ENCODE measurements at regions not wholly inside any gene's neighbourhood (a gene's known extent, or its start where the extent isn't known, plus 50 kb on each side); places are given as distances from the start of the nearest gene placed in this dataset.

DNA sequence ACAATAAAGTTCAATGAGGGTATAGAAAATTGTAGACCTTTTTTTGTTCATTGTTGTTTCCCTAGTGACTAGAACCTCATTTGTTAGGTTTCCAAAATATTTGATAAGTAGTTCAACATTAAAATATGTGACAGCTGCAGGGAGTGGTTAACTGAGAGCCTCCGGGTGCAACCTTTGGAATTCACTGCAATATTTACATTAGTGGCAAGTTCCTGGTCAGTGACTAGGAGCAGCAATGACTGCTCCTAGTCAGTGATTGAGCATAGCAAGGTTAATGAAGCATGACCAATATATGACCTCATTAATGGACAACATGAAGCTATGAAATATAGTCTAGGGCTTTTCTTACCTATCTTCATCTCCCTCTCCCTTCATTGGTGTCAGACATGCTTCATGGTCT lies 65.8 kb upstream of the FAM47A start:
- Histone ChIP-seq H3K4me2 (no peak overlapping the region), H2AFZ (no peak overlapping the region), H4K20me1 (replicated peaks; ENCODE audit: insufficient read depth) (no peaks in the 10 kb centered on the region), H3K4me3 (no peak overlapping the region), H3F3A (replicated peaks; ENCODE audit: low read depth) (no peaks in the 10 kb centered on the region), H3K27ac (ENCODE audit: low read depth) (no peak overlapping the region), H3K27me3 (ENCODE audit: insufficient read depth) (no peaks in the 10 kb centered on the region), H3K79me2 (replicated peaks; ENCODE audit: insufficient read depth) (no peaks in the 10 kb centered on the region), H3K4me1 (ENCODE audit: insufficient read depth) (no peaks in the 10 kb centered on the region), H3K9me2 (ENCODE audit: insufficient read depth) (no peaks in the 10 kb centered on the region), H3K36me3 (ENCODE audit: insufficient read depth) (no peaks in the 10 kb centered on the region)
- H3K36me3 Mint-ChIP-seq (ENCODE audit: low read depth): no peaks in the 10 kb centered on the region
- H3K9me3 Mint-ChIP-seq: no peaks in the 10 kb centered on the region; the same call in 2 of the 3 replicates
- H3K27me3 Mint-ChIP-seq (ENCODE audit: insufficient read depth, low read depth, poor library complexity): no peaks in the 10 kb centered on the region
- H3K4me3 Mint-ChIP-seq: no peak overlapping the region
- ATAC-seq (no peak), DNase-seq (ENCODE audit: low spot score) (no peak)
- H3K27ac Mint-ChIP-seq: no peak overlapping the region
- TF ChIP-seq POLR2AphosphoS5 (IDR thresholded peaks at IDR 0.05; ENCODE audit: low read depth) (no peak), JUNB (IDR thresholded peaks at IDR 0.05; ENCODE audit: unreplicated experiment) (no peak), ZNF331 (CRISPR knock-in tag; IDR thresholded peaks at IDR 0.05; ENCODE audit: low read depth) (no peak), STAT1 (IDR thresholded peaks at IDR 0.05; ENCODE audit: unreplicated experiment) (no peak), NANOG (IDR thresholded peaks at IDR 0.05; ENCODE audit: borderline replicate concordance) (no peak), EZH2 (IDR thresholded peaks at IDR 0.05; ENCODE audit: low read depth, unreplicated experiment) (no peak), EZH2phosphoT487 (IDR thresholded peaks at IDR 0.05; ENCODE audit: unreplicated experiment) (no peak), CREB1 (CRISPR knock-in tag; IDR thresholded peaks at IDR 0.05; ENCODE audit: low read depth) (no peak), ZNF114 (CRISPR knock-in tag; IDR thresholded peaks at IDR 0.05) (no peak)
- TF ChIP-seq, protein P1, sequence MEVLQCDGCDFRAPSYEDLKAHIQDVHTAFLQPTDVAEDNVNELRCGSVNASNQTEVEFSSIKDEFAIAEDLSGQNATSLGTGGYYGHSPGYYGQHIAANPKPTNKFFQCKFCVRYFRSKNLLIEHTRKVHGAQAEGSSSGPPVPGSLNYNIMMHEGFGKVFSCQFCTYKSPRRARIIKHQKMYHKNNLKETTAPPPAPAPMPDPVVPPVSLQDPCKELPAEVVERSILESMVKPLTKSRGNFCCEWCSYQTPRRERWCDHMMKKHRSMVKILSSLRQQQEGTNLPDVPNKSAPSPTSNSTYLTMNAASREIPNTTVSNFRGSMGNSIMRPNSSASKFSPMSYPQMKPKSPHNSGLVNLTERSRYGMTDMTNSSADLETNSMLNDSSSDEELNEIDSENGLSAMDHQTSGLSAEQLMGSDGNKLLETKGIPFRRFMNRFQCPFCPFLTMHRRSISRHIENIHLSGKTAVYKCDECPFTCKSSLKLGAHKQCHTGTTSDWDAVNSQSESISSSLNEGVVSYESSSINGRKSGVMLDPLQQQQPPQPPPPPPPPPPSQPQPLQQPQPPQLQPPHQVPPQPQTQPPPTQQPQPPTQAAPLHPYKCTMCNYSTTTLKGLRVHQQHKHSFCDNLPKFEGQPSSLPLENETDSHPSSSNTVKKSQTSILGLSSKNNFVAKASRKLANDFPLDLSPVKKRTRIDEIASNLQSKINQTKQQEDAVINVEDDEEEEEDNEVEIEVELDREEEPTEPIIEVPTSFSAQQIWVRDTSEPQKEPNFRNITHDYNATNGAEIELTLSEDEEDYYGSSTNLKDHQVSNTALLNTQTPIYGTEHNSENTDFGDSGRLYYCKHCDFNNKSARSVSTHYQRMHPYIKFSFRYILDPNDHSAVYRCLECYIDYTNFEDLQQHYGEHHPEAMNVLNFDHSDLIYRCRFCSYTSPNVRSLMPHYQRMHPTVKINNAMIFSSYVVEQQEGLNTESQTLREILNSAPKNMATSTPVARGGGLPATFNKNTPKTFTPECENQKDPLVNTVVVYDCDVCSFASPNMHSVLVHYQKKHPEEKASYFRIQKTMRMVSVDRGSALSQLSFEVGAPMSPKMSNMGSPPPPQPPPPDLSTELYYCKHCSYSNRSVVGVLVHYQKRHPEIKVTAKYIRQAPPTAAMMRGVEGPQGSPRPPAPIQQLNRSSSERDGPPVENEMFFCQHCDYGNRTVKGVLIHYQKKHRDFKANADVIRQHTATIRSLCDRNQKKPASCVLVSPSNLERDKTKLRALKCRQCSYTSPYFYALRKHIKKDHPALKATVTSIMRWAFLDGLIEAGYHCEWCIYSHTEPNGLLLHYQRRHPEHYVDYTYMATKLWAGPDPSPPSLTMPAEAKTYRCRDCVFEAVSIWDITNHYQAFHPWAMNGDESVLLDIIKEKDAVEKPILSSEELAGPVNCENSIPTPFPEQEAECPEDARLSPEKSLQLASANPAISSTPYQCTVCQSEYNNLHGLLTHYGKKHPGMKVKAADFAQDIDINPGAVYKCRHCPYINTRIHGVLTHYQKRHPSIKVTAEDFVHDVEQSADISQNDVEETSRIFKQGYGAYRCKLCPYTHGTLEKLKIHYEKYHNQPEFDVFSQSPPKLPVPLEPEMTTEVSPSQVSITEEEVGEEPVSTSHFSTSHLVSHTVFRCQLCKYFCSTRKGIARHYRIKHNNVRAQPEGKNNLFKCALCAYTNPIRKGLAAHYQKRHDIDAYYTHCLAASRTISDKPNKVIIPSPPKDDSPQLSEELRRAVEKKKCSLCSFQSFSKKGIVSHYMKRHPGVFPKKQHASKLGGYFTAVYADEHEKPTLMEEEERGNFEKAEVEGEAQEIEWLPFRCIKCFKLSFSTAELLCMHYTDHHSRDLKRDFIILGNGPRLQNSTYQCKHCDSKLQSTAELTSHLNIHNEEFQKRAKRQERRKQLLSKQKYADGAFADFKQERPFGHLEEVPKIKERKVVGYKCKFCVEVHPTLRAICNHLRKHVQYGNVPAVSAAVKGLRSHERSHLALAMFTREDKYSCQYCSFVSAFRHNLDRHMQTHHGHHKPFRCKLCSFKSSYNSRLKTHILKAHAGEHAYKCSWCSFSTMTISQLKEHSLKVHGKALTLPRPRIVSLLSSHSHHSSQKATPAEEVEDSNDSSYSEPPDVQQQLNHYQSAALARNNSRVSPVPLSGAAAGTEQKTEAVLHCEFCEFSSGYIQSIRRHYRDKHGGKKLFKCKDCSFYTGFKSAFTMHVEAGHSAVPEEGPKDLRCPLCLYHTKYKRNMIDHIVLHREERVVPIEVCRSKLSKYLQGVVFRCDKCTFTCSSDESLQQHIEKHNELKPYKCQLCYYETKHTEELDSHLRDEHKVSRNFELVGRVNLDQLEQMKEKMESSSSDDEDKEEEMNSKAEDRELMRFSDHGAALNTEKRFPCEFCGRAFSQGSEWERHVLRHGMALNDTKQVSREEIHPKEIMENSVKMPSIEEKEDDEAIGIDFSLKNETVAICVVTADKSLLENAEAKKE (CRISPR knock-in tag; IDR thresholded peaks at IDR 0.05): no peak
- TF ChIP-seq, protein P2, sequence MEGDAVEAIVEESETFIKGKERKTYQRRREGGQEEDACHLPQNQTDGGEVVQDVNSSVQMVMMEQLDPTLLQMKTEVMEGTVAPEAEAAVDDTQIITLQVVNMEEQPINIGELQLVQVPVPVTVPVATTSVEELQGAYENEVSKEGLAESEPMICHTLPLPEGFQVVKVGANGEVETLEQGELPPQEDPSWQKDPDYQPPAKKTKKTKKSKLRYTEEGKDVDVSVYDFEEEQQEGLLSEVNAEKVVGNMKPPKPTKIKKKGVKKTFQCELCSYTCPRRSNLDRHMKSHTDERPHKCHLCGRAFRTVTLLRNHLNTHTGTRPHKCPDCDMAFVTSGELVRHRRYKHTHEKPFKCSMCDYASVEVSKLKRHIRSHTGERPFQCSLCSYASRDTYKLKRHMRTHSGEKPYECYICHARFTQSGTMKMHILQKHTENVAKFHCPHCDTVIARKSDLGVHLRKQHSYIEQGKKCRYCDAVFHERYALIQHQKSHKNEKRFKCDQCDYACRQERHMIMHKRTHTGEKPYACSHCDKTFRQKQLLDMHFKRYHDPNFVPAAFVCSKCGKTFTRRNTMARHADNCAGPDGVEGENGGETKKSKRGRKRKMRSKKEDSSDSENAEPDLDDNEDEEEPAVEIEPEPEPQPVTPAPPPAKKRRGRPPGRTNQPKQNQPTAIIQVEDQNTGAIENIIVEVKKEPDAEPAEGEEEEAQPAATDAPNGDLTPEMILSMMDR (conservative IDR thresholded peaks at IDR 0.05; ENCODE audit: low read depth in 2 of 2): no peak
- TF ChIP-seq, protein P3, sequence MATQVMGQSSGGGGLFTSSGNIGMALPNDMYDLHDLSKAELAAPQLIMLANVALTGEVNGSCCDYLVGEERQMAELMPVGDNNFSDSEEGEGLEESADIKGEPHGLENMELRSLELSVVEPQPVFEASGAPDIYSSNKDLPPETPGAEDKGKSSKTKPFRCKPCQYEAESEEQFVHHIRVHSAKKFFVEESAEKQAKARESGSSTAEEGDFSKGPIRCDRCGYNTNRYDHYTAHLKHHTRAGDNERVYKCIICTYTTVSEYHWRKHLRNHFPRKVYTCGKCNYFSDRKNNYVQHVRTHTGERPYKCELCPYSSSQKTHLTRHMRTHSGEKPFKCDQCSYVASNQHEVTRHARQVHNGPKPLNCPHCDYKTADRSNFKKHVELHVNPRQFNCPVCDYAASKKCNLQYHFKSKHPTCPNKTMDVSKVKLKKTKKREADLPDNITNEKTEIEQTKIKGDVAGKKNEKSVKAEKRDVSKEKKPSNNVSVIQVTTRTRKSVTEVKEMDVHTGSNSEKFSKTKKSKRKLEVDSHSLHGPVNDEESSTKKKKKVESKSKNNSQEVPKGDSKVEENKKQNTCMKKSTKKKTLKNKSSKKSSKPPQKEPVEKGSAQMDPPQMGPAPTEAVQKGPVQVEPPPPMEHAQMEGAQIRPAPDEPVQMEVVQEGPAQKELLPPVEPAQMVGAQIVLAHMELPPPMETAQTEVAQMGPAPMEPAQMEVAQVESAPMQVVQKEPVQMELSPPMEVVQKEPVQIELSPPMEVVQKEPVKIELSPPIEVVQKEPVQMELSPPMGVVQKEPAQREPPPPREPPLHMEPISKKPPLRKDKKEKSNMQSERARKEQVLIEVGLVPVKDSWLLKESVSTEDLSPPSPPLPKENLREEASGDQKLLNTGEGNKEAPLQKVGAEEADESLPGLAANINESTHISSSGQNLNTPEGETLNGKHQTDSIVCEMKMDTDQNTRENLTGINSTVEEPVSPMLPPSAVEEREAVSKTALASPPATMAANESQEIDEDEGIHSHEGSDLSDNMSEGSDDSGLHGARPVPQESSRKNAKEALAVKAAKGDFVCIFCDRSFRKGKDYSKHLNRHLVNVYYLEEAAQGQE (IDR thresholded peaks at IDR 0.05; ENCODE audit: unreplicated experiment): no peak
- TF ChIP-seq, protein P4, sequence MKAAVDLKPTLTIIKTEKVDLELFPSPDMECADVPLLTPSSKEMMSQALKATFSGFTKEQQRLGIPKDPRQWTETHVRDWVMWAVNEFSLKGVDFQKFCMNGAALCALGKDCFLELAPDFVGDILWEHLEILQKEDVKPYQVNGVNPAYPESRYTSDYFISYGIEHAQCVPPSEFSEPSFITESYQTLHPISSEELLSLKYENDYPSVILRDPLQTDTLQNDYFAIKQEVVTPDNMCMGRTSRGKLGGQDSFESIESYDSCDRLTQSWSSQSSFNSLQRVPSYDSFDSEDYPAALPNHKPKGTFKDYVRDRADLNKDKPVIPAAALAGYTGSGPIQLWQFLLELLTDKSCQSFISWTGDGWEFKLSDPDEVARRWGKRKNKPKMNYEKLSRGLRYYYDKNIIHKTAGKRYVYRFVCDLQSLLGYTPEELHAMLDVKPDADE (IDR thresholded peaks at IDR 0.05): no peak
- H3K4me1 Mint-ChIP-seq: no peaks in the 10 kb centered on the region

All from GM23338 (cell line).